Loucy (cell line): ENCODE measurements at regions not wholly inside any gene's neighbourhood (a gene's known extent, or its start where the extent isn't known, plus 50 kb on each side); places are given as distances from the start of the nearest gene placed in this dataset.

Experiments used
- H2AFZ ChIP-seq: fragments of 200-600 bp; sonication (generic); 2 replicates; pipeline ENCODE4 v1.6.0; 2016; ENCODE audit warnings: antibody characterized with exemption, mild to moderate bottlenecking, low read length, moderate library complexity
- H3F3A ChIP-seq: fragments of 200-600 bp; 2 replicates; pipeline ENCODE4 v1.6.0; 2016; ENCODE audit warnings: antibody characterized with exemption, low read depth, mild to moderate bottlenecking
- H3K27me3 ChIP-seq: fragments of 200-600 bp; sonication (generic); 2 replicates; pipeline ENCODE4 v1.6.1; 2014; ENCODE audit warnings: low read length, mild to moderate bottlenecking; ENCODE audit not compliant: insufficient read depth, poor library complexity, severe bottlenecking
- H3K36me3 ChIP-seq: fragments of 200-600 bp; sonication (generic); 2 replicates; pipeline ENCODE4 v1.6.1; 2016; ENCODE audit warnings: low read length; ENCODE audit not compliant: insufficient read depth
- H3K4me1 ChIP-seq: fragments of 200-600 bp; sonication (generic); 2 replicates; pipeline ENCODE4 v1.5.1; 2014; ENCODE audit warnings: low read length, mild to moderate bottlenecking; ENCODE audit not compliant: insufficient read depth, poor library complexity, severe bottlenecking
- H3K4me2 ChIP-seq: fragments of 200-600 bp; sonication (generic); 2 replicates; pipeline ENCODE4 v1.6.0; 2014; ENCODE audit warnings: antibody characterized with exemption, low read length, low read depth, mild to moderate bottlenecking; ENCODE audit not compliant: poor library complexity, severe bottlenecking
- H3K4me3 ChIP-seq: fragments of 200-600 bp; sonication (generic); 2 replicates; pipeline ENCODE4 v1.5.1; 2014; ENCODE audit warnings: low read length, mild to moderate bottlenecking, mixed read lengths; ENCODE audit not compliant: poor library complexity, severe bottlenecking
- H3K79me2 ChIP-seq: fragments of 200-600 bp; sonication (generic); 2 replicates; pipeline ENCODE4 v1.6.1; 2014; ENCODE audit warnings: low read length; ENCODE audit not compliant: insufficient read depth
- H3K9ac ChIP-seq: fragments of 200-600 bp; sonication (generic); 2 replicates; pipeline ENCODE4 v1.6.0; 2014; ENCODE audit warnings: mild to moderate bottlenecking, low read depth, low read length, moderate library complexity; ENCODE audit not compliant: poor library complexity, severe bottlenecking
- H3K9me2 ChIP-seq: fragments of 200-600 bp; sonication (generic); replicated peaks from 2 replicates; pipeline ENCODE4 v1.6.1; 2016; ENCODE audit warnings: low read depth, low read length, mixed read lengths
- H3K9me3 ChIP-seq: fragments of 200-600 bp; sonication (generic); 2 replicates; pipeline ENCODE4 v1.6.1; 2014; ENCODE audit warnings: mild to moderate bottlenecking, antibody characterized with exemption, low read length, low read depth; ENCODE audit not compliant: insufficient read depth
- H4K20me1 ChIP-seq: fragments of 200-600 bp; sonication (generic); 2 replicates; pipeline ENCODE4 v1.6.0; 2014; ENCODE audit warnings: antibody characterized with exemption, low read length, mild to moderate bottlenecking; ENCODE audit not compliant: insufficient read depth, poor library complexity, severe bottlenecking
- CTCF ChIP-seq: fragments of 200-600 bp; sonication (generic); conservative IDR thresholded peaks from 2 replicates; pipeline ENCODE4 v1.5.1; 2014; ENCODE audit warnings: mild to moderate bottlenecking, antibody characterized with exemption, low read length
- EZH2phosphoT487 ChIP-seq: fragments of 200-600 bp; IDR thresholded peaks from 2 replicates; pipeline ENCODE4 v1.6.1; 2018; ENCODE audit warnings: antibody characterized with exemption, mild to moderate bottlenecking, moderate library complexity, borderline replicate concordance

GRCh38 chr9:93824386-93825294, 130.5 kb downstream of the BARX1 start:
- no peak overlapping the region for H3K4me2 ChIP-seq

DNA sequence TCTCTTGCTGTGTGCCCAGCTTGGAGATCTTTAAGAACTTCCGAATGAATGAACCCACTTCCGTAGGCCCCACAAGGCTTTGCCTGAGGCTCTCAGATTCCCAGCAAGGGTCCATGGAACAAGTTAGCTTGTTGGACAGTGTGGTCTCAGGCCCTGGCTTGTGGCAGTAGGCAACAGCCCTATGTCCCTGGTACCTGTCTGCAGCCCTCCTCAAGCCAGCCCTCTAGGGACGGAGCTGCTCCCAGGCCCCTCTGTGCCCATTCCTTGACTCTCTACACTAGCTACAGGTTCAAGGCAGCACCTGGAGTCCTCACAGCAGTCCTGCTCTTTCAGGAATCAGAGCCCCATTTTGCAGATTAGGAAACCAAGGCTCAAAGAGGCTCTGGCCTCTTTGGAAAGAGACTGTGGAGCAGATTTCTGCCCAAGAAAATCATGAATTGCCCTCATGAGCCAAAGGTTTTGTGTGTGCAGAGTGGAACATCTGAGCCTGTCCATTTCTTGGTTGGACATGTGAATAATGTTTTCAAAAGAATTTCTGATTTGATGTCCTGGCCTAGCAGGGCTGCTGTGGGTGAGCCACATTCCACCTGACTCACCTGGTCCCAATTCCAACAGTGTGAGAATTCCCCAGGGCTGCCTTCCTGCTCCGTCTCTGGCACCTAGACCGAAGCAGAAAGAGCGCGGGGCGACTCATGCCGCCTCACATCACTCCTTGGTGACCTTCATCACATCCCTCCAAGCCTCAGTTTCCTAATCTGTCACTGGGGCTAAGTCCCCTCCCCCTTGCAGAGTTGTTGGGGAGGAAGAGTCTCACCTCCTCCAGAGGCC, 131.7 kb downstream of the BARX1 start:
- Histone ChIP-seq H3K79me2 (no peaks in the 10 kb centered on the region), H3F3A (no peaks in the 10 kb centered on the region), H3K9ac (no peak overlapping the region), H3K4me2 (no peak overlapping the region), H3K27me3 (no peaks in the 10 kb centered on the region), H3K4me3 (no peak overlapping the region), H3K4me1 (no peaks in the 10 kb centered on the region), H2AFZ (no peak overlapping the region), H3K9me3 (no peaks in the 10 kb centered on the region; the same call in 1 of the 2 replicates), H3K36me3 (no peaks in the 10 kb centered on the region), H3K9me2 (no peaks in the 10 kb centered on the region), H4K20me1 (no peaks in the 10 kb centered on the region)
- no peak for TF ChIP-seq EZH2phosphoT487
- TF ChIP-seq CTCF, result no peak

More at GRCh38 chr9:93824386-93825294, 130.5 kb downstream of the BARX1 start:
- H3K79me2 ChIP-seq, result no peaks in the 10 kb centered on the region
- no peak overlapping the region for H3K9ac ChIP-seq
- no peaks in the 10 kb centered on the region for H3K27me3 ChIP-seq
- H2AFZ ChIP-seq, result no peak overlapping the region
- H3K4me3 ChIP-seq, result no peak overlapping the region
- H3K4me1 ChIP-seq, result no peaks in the 10 kb centered on the region
- no peaks in the 10 kb centered on the region for H3F3A ChIP-seq
- H3K9me3 ChIP-seq, result no peaks in the 10 kb centered on the region; the same call in 1 of the 2 replicates
- H4K20me1 ChIP-seq, result no peaks in the 10 kb centered on the region
- no peaks in the 10 kb centered on the region for H3K36me3 ChIP-seq
- no peaks in the 10 kb centered on the region for H3K9me2 ChIP-seq
- TF ChIP-seq EZH2phosphoT487 (no peak), CTCF (no peak)

- Histone ChIP-seq H3K27me3 (no peaks in the 10 kb centered on the region), H3K4me1 (no peaks in the 10 kb centered on the region), H3F3A (no peaks in the 10 kb centered on the region), H3K9ac (no peak overlapping the region), H3K9me3 (no peaks in the 10 kb centered on the region; the same call in 1 of the 2 replicates), H3K4me3 (no peak overlapping the region), H3K4me2 (no peak overlapping the region), H3K36me3 (no peaks in the 10 kb centered on the region), H2AFZ (no peak overlapping the region), H3K79me2 (no peaks in the 10 kb centered on the region), H3K9me2 (no peaks in the 10 kb centered on the region), H4K20me1 (no peaks in the 10 kb centered on the region)
- no peak for TF ChIP-seq CTCF
- TF ChIP-seq EZH2phosphoT487, result no peak
Measured at GRCh38 chr9:93822229-93822628, 132.9 kb downstream of the BARX1 start.
